Fibroblast of upper back skin (primary cell): ENCODE measurements at regions not wholly inside any gene's neighbourhood (a gene's known extent, or its start where the extent isn't known, plus 50 kb on each side); places are given as distances from the start of the nearest gene placed in this dataset.
A peak's percentile ranks its signal among the peaks of the same experiment; 100 is the strongest.

Experiments used
- DNase-seq: peaks from one replicate; pipeline ENCODE4 v3.0.0-alpha.2; 2013

DNA sequence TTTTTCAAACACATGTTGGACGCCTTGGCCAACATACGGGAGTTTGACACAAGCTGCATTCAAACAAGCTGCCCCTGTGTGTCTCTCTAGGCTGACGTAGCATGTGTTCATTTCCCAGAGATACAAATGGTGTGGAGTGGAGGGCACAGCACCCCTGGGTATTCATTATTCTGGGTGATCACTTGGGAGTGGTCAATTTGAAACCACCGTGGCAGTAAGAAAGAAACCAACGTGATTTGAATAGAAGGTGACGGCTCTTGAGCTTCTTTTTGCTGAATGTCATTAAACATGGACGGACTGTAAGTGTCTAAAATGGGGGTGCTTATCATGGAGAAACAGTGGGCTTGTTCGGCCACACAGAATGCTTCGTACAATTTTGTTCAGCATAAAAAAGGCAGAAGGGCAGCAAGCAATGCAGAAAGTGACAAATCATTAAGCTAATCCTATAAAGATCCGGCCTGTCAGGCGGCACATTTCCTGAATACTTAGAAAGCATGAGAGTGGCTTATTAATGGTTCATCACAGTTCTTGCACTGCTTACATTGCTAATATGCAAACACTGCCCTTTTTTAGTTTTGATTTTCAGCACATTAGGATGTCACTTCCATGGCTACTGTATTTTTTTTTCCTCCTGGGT is 1261.9 kb upstream of the CITED2 start:
- no peak for DNase-seq

DNA sequence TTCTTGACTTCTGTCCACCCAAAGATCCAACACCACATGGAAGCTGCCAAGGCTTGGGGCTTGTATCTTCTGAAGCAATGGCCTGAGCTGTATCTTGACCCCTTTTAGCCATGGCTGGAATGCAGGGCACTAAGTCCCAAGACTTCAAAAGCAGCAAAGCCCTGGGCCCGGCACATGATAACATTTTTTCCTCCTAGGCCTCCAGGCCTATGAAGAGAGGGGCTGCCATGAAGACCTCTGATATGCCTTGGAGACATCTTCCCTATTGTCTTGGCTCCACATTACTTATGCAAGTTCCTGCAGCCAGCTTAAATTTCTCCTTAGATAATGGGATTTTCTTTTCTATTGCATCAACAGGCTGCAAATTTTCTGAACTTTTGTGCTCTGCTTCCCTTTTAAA is 1252.6 kb upstream of the CITED2 start:
- DNase-seq, result no peak

DNA sequence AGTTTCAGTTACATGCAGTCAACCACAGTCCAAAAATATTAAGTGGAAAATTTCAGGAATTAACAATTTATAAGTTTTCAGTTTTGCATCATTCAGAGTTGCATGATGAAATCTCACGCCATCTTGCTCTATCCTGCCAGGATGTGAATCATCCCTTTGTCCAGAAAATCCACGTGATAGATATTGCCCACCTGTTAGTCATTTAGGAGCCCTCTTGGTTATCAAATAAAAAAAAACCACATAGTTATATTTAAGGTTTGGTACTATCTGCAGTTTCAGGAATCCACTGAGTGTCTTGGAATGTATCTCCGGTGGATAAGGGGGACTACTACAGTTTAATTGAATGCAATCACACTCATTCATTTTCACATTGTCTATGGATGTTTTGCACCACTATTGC is 1249.0 kb upstream of the CITED2 start:
- DNase-seq, result peak; percentile 97

DNA sequence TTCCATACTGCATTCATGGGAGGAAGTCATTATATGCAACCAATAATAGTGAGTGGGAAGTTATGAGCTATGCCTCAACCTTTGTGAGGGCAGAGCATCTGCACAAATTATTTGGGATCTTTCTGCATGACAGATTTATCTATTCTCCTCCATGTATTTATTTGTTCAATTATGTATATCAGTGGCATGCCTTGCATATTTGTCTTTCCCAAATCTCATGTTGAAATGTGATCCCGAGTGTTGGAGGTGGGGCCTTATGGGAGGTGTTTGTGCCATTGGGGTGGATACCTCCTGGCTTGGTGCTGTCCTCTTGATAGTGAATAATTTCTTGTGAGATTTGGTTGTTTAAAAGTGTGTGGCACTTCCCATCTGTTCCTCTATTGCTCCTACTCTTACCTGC is 1246.0 kb upstream of the CITED2 start:
- DNase-seq, result peak; percentile 48

DNA sequence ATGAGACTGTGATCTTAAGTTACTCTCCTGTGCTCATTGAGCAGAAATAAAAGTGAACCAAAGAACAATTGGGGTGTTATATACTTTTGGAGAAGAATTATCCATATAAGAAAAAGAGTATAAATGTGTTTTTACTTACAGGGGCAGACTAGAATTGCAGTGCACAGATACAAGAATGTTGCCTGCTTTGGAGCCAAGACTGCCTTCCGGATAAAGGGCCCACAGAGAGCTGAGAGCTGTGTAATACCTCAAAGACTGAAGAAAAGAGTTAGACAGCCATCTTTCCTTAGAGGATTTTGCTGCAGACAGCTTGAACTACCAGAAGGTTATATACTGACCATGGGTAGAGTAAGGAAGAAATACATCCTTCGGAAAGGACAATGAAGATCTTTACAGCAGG is 1235.5 kb upstream of the CITED2 start:
- DNase-seq, result peak; percentile 51

DNA sequence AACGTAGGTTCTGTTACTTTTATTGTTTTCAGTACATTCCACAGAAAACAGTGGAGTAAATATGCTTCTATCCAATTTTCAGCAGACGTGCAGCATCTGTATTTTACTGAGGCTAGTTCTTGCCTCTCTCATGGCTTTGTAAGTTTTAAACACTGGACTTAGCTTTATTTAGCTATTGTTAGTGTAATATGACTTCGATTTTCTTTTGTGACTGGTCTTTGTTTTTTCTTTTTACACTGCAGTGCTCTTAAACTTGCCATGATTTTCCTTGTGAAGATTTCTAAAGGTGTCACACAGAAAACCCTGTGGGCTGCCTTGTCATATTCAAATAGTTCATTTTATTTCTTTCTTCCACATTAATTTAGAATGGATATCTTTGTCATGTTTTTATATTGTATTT is 1234.9 kb upstream of the CITED2 start:
- no peak for DNase-seq

DNA sequence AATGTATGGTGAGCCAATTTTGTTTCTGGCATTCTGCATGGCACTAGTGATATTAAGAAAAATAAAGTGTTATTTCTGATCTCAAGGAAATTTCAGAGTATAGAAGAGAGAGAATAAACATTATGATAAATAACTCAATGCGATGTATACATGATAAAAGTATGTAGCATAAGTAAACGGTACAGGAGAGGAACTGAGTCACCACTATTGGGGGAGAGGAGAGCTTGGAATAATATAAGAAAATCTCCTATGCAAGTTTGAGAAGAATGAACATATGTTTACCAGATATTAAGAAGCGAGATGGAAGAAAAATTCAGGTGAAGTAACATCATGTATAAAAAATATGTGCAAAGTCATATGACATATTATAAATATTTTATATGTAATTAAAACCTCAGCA is 1230.3 kb upstream of the CITED2 start:
- DNase-seq, result no peak

DNA sequence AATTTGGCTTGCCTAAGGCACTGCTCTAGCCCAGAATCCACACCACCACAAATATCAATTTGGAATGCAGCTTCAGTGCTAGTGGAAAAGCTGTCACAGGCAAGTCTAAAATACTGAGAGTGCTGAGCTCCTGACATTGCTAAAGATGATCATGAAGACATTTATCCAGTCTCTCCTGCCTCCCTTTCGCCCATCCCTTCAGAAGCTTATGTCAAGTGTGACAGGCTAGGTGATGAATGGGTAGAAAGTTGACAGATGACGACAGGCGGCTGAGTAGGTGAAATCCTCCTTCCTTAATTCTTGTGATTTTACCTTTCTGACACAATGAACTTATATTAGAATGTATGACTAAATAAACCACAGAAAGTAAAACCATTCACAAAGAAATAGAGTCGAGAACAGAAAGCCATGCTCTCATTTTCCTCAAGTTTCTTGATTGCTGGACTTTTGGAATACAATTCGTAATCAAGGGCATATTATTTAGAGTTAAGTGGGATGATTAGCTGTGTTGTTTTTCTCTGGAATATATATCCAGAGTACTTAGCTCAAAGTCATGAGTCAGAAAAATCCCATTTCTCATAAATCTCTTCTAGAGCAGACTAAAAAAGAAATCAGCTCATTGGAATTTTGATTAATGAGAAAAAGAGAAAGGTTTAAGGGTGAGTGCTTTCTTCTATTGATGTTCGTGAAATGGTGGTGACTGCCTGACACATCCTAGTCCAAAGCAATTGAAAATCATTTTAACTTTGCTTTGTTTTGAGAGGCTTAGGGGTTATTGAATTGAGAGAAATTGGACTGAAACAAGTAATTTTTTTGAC is 1228.2 kb upstream of the CITED2 start:
- DNase-seq, result peak; percentile 68

DNA sequence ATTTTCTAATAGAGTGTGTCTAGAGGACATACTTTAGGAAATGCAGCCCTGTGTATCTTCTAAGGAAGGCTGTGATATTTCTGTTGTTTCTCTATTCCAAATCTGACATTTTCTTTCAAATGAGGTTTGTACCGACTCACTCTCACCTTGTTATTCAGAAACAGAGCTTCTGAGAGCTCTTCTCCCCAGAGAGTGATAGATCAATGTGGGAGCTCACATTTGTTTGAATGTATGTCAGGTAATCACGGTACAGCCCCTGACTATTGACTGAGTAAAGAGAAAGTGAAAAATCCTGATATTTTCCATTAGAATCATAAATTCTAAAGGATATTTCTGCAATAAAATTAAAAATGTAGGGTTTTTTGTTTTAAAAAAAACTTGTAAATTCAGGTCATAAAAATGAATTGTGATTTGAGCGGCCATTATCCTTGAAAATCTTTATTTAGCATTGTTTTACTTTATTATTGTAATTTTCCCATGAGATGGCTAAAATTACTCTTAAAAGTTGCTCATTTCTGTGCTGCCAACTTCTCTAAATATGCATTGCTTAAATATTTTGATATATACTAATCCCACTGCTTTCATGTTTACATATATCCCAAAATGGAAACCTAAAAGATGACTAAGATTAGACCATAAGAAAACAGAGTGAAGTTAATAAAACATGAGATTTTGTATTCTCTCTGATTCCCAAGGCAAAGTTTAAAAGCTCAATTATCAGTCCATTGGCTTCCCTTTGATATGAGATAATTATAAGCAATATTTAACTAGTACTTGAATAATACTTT is 1226.8 kb upstream of the CITED2 start:
- peak; percentile 31 for DNase-seq

DNA sequence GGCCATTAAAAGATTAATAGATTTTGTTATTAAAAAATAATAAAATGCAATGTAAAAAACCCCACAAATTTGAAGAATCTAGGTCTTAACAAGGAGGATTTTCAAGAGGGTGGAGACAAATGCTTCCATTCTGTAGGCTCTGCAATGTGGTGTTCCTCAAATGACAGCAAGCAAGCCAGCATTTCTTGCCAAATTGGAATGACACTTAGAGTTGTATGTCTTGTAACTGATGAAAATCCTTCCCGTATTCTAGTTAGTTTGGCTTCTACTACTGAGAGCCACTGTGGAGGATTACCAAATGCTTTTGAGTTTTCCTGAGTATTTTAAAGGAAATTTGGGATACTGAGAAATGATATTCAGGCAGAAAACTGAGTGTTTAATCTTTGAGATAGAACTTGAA is 1225.5 kb upstream of the CITED2 start:
- no peak for DNase-seq

DNA sequence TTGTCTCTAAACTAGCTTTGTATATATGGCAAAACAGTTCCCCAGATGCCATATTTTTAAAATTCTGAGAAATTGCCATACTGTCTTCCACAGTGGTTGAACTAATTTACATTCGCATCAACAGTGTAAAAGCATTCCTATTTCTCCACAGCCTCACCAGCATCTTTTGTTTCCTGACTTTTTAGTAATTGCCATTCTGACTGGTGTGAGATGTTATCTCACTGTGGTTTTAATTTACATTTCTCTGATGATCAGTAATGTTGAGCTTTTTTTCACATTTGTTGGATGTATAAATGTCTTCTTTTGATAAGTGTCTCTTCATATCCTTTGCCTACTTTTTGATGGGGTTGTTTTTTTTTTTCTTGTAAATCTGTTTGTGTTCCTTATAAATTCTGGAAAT is 1222.7 kb upstream of the CITED2 start:
- no peak for DNase-seq

DNA sequence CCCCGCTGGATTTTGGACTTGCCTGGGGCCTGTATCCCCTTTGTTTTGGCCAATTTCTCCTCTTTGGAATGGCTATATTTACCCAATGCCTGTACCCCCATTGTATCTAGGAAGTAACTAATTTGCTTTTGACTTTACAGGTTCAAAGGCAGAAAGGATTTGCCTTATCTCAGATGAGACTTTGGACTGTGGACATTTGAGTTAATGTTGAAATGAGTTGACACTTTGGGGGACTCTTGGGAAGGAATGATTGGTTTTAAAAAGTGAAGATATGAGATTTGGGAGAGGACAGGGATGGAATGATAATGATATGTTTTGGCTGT is 1220.3 kb upstream of the CITED2 start:
- no peak for DNase-seq

DNA sequence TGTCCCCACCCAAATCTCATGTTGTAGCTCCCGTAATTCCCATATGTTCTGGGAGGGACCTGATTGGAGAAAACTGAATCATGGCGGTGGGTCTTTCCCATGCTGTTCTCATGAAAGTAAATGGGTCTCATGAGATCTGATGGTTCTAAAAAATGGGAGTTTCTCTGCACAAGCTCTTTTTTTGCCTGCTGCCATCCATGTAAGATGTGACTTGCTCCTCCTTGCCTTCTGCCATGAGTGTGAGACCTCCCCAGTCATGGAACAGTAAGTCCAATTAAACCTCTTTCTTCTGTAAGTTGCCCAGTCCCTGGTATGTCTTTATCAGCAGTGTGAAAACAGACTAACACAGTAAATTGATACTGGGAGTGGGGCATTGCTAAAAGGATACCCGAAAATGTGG is 1218.4 kb upstream of the CITED2 start:
- no peak for DNase-seq

DNA sequence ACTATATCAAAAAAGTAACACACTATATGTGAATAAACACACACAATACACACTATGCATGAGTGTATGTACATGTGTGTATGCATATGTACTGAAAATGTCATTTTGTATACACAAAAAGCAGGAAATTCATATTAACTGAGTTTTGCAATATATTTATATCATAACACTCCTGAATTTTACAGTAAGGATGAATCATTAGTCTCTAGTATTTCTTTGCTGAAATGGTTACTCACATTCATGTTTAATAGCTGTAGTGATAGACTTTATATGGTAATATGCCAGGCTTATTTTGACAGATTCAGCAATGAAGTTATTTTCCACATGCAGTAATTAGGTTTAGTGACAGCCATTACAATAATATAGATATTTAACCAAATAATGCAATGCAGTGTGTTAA is 1216.2 kb upstream of the CITED2 start:
- DNase-seq, result peak; percentile 50

DNA sequence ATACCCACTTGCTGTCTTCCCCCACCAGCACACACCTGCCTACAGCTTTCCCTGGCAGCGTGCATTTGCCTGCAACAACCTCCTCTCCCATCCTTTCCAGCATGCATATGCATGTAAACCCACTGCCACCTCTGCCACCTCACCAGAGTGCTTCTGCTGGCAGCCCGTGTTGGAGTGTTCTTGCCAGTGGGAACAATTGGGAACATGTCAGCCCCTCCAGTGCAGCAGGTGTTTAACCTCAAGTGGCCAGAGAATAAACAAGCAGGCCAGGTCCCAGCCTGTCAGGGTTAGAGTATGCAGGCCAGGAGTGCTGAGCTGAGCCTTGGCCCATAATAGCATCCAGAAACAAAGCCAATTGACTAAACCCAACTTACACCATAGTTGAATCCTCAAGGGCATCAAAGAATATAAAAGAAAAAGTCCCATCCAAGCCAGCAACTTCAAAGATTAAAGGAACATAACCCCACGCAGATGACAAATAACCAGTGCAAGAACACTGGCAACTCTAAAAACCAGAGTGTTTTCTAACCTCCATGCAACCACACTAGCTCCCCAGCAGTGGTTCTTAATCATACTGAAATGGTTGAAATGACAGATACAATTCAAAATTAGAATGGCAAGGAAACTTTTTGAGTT is 1212.1 kb upstream of the CITED2 start:
- peak; percentile 36 for DNase-seq

DNA sequence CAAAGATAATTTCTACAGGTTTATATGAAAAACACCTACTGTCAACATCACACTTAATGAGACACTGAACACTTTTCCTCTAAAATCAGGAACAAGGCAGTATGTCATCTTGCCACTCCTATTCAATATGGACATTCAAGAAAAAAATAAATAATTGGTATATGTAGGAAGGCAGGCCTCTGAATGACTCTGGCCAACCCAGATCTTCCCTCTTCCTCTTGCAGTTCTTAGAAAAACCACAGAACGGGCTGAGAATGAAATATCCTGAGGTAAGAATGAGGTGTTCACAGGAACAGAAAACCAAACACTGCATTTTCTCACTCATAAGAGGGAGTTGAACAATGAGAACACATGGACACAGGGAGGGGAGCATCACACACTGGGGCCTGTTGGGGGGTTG is 1207.2 kb upstream of the CITED2 start:
- no peak for DNase-seq

DNA sequence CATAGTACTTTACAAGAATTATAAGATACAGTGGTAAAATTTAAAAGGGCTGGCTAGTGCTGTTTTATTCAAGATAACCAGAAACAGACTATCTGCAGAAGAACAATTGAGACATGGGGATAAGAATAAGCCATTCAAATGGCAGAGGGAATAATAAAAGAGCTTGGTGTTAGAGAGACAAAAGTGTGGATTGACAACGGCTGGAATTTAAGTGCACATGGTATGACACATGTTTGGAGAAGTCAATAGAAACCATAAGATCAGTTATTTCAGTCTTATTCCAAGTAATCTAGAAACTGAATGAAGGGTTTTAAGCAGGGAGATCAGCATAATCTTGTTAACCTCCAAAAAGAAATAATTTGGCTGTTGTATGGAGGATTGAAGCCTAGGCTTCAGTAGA is 1205.5 kb upstream of the CITED2 start:
- DNase-seq, result no peak

DNA sequence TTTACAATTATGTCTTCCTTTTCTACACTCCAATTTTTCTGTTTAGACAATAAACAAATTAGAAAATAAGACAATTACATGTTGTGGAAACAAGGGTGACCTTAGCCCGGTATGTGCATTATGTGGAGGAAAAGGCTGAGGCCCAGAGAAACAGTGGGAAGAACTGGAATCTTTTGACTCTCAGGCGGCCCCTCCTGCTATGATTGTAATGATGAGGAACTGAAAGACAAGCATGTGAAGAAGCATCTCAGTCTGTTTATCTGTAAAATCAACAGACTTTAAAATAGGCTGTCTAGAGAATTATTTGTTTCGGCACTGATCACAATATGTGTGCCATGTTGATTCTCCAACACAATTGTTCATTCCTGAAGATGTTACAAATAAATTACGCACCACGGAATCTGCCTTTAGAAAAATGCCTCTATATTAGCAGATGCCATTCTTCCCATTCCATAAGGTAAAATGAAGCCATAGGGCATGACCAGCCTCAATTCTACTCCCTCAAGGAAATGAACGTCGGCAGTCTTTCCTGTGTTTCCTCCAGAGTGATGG is 1201.6 kb upstream of the CITED2 start:
- DNase-seq, result no peak

DNA sequence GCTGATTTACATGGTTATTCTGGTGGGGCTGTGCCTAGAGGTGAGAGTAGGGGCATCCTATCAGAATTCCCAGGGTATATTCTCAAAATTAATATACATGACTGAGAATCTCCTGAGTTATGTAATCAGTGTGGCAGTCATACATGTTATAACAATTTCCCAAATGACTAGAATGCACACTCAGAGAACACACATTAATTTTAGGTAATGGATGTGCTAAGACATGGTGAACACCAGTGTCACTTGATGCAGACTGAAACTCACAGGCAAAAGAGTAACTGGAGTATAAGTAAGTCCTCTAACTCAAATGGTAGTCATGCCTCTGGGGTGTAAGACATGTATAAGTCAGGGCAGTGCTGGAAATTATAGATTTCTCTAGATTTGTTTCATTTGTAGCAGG is 1198.4 kb upstream of the CITED2 start:
- DNase-seq, result no peak

DNA sequence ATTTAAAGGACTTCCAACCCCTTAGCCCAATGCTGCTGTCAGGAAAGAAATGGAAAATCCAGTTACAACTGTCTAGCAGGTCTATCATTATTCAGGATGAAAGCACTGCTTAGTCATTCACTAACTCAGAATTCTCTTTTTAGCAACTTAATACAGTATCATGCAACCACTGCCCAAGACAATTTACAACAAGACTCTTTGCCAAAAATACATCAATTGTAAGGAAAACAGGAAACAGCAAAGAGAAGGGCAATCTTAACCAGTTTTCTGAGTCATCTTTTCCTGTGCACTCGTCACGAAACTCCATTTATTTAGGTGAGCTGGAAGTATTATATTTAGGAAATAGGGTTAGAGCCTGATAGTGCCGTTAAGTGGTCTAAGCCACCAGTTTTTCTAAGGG is 1197.7 kb upstream of the CITED2 start:
- peak; percentile 98 for DNase-seq

DNA sequence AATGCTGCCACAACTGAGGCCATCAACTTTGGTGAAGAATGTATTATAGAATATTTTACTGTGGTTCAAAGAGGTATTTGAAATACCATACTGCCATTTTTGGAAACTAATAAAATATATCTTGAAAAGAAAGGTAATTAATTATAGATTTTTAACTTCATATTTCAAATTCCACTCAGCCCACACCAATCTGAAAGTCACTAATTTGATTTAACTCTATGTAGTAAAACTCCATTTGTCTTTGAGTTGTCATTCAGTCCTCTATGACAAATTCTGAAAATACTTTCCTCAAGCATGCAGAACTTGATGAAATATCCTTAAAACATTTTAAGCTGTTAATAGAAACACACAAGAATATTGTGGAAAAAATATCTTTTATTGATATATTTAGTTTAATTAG is 1196.7 kb upstream of the CITED2 start:
- peak; percentile 94 for DNase-seq

DNA sequence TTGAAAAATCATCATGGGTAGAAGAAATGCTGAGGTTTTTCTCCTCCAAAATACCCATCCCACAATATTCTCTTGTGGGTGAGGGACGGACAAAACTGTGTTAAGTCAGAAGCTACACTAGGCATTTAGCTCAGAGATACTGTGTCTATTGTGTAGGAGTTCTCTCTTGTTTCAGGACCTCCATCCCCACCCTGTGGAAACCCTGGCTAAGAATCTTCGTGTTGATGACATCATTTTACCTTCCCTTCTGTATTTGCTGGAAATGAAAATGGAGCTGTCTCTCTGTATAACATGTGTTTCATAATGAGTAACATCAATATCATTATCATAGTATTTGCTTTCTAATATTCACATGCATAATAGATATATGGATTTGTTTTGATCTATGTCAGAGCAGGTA is 1193.0 kb upstream of the CITED2 start:
- peak; percentile 77 for DNase-seq

DNA sequence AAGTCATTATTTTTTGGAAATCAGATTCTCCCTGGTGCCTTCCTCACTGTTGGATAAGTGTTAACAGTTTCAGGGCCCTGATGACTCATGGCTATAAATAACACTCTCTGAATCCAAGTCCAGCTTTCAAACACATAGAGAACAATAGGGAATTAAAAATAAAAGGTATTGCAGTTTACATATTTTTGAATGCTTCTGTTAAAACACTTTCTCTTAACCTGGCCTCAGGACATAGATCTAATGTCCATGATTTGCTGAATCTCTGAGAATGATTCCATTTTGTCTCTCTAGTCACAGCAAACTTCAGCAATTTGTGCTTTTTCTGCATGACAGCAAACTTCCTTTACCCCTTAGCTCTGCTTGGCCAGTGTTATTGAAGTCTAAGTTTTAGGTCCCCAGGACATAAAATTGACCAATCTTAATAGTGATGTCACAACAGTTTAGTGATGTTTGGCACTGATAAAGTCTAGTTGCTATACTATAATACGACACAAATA is 1192.4 kb upstream of the CITED2 start:
- peak; percentile 78 for DNase-seq
